ENCODE measurements at regions not wholly inside any gene's neighbourhood (a gene's known extent, or its start where the extent isn't known, plus 50 kb on each side); places are given as distances from the start of the nearest gene placed in this dataset.
A peak's percentile ranks its signal among the peaks of the same experiment; 100 is the strongest.

DNA sequence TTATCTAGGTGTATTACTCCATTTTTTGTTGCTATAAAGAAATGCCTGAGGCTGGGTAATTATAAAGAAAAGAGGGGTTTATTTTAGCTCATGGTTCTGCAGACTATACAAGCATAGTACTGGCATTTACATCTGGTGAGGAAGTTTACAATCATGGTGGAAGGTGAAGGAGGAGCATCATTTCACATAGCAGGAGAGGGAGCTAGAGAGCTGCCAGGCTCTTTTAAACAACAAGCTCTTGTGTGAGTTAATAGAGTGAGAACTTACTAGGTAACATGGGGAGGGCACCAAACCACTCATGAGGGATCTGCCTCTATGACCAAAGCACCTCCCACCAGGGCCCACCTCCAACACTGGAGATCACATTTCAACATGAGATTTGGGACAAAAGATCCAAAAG, 221.7 kb upstream of the GPC6 start:
- in situ Hi-C loops (cut with HindIII; ENCODE audit: low pct_ligation_motif_present, low sequenced_read_pairs): no loop called here
- TF ChIP-seq, protein P1, sequence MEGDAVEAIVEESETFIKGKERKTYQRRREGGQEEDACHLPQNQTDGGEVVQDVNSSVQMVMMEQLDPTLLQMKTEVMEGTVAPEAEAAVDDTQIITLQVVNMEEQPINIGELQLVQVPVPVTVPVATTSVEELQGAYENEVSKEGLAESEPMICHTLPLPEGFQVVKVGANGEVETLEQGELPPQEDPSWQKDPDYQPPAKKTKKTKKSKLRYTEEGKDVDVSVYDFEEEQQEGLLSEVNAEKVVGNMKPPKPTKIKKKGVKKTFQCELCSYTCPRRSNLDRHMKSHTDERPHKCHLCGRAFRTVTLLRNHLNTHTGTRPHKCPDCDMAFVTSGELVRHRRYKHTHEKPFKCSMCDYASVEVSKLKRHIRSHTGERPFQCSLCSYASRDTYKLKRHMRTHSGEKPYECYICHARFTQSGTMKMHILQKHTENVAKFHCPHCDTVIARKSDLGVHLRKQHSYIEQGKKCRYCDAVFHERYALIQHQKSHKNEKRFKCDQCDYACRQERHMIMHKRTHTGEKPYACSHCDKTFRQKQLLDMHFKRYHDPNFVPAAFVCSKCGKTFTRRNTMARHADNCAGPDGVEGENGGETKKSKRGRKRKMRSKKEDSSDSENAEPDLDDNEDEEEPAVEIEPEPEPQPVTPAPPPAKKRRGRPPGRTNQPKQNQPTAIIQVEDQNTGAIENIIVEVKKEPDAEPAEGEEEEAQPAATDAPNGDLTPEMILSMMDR (IDR thresholded peaks at IDR 0.05; ENCODE audit: low read depth, low read length, missing control alignments): peak; percentile 44
- H3K36me3 ChIP-seq (replicated peaks): no peaks in the 10 kb centered on the region
- H3K4me3 ChIP-seq (ENCODE audit: low read depth, low read length): no peak overlapping the region
- no peak overlapping the region for H3K27ac ChIP-seq
- no peaks in the 10 kb centered on the region for H3K27me3 ChIP-seq (replicated peaks)
- peak; percentile 4 for DNase-seq

DNA sequence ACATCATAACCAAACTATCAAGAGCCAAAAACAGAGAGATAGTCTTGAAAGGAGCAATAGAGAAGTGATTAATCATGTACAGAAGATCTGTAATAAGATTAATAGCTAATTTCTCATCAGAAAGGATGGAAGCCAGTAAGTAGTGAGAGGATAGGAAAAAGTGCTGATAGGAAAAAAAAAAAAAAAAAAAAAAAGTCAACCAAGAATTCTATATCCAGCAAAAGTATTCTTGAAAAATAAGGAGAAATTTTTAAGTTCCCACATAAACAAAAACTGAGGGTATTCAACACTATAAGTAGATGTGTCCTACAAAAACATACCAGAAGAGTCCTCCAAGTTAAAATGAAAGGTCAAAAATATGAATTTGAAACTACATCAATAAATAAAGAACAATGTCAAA, 218.7 kb upstream of the GPC6 start:
- in situ Hi-C loops (cut with HindIII; ENCODE audit: low pct_ligation_motif_present, low sequenced_read_pairs): no loop called here
- Histone ChIP-seq H3K27ac (no peak overlapping the region), H3K4me3 (ENCODE audit: low read depth, low read length) (no peak overlapping the region), H3K36me3 (replicated peaks) (no peaks in the 10 kb centered on the region), H3K27me3 (replicated peaks) (no peaks in the 10 kb centered on the region)
- DNase-seq: no peak
- TF ChIP-seq, protein P1 (IDR thresholded peaks at IDR 0.05; ENCODE audit: low read depth, low read length, missing control alignments): no peak

DNA sequence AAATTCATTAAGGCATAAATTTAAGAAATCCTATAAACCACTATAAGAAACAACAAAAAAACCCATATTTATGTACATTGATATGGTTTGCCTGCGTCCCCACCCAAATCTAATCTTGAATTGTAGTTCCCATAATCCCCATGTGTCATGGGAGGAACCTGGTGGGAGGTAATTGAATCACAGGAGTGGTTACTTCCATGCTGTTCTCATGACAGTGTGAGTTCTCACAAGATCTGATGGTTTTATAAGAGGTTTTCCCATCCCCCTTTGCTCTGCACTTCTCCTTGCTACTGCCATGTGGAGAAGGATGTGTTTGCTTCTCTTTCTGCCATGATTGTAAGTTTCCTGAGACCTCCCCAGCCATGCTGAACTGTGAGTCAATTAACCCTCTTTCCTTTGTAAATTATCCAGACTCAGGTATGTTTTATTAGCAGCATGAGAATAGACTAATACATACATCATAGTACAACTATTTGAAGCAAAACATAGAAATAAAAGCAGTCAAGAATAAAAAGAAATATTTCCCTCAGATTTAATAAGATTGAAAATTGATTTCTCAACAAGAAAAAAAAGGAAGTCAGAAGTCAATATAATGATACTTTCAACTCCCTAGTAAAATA, 209.0 kb upstream of the GPC6 start:
- no peak for DNase-seq
- TF ChIP-seq, protein P1 (IDR thresholded peaks at IDR 0.05; ENCODE audit: low read depth, low read length, missing control alignments): no peak
- H3K36me3 ChIP-seq (replicated peaks): no peaks in the 10 kb centered on the region
- H3K27me3 ChIP-seq (replicated peaks): no peaks in the 10 kb centered on the region
- no peak overlapping the region for H3K4me3 ChIP-seq (ENCODE audit: low read depth, low read length)
- in situ Hi-C loops (cut with HindIII; ENCODE audit: low pct_ligation_motif_present, low sequenced_read_pairs): no loop called here
- no peak overlapping the region for H3K27ac ChIP-seq

DNA sequence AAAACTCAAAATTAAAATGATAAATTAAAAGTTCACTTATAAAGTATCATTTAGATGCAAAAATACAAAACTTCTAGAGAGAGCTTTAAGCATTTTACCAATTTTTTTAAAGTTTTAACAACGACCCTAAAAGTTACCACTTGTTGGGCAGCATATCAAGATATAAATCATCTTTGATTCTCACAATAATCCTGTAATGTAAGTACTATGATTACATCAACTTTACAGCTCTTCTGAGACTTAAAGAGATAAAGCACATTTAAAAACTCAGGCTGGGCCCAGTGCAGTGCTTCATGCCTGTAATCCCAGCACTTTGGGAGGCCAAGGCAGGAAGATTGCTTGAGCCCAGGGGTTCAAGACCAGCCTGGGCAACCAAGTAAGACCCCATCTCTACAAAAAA, 202.7 kb upstream of the GPC6 start:
- no peak for DNase-seq
- H3K4me3 ChIP-seq (ENCODE audit: low read depth, low read length): no peak overlapping the region
- no peak overlapping the region for H3K27ac ChIP-seq
- in situ Hi-C loops (cut with HindIII; ENCODE audit: low pct_ligation_motif_present, low sequenced_read_pairs): no loop called here
- TF ChIP-seq, protein P1 (IDR thresholded peaks at IDR 0.05; ENCODE audit: low read depth, low read length, missing control alignments): no peak
- no peaks in the 10 kb centered on the region for H3K27me3 ChIP-seq (replicated peaks)
- no peaks in the 10 kb centered on the region for H3K36me3 ChIP-seq (replicated peaks)

DNA sequence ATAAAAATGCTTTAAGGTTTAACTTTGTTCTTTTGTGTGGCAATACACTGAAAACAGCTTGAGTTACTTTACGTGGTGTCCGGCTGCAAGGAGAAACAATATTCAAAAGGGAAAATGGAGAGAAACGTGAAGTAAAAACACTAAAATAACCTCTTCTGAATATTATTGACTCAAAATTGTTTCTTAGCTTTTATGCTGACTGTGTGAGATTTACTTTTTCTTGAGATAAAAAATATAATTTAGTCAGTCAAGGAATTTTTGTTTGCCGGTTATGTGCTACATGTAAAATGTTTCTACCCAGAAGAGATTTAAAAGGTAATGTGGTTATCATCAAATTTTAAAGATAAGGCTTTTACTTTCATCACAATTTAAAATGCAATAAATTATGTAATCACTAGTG, 200.6 kb upstream of the GPC6 start:
- Histone ChIP-seq H3K36me3 (replicated peaks) (no peaks in the 10 kb centered on the region), H3K4me3 (ENCODE audit: low read depth, low read length) (no peak overlapping the region), H3K27ac (no peak overlapping the region), H3K27me3 (replicated peaks) (no peaks in the 10 kb centered on the region)
- no peak for DNase-seq
- in situ Hi-C loops (cut with HindIII; ENCODE audit: low pct_ligation_motif_present, low sequenced_read_pairs): no loop called here
- TF ChIP-seq, protein P1 (IDR thresholded peaks at IDR 0.05; ENCODE audit: low read depth, low read length, missing control alignments): no peak

DNA sequence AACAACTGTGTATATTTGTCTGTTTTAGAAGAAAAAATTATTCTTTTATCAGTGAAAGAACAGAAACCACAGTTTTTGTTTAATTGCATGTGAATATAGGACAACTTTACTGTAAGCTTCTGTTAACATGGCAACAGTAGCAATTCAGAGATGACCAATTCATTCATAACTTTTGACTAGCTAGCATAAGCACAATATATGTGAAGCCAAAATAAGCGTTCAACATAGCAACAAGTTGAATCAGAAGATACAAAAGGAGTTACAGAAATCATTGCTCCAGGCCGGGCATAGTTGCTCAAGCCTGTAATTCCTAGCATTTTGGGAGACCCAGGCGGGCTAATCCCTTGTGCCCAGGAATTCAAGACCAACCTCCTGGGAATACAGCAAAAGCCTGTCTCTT, 197.1 kb upstream of the GPC6 start:
- no peaks in the 10 kb centered on the region for H3K36me3 ChIP-seq (replicated peaks)
- DNase-seq: peak; percentile 56
- in situ Hi-C loops (cut with HindIII; ENCODE audit: low pct_ligation_motif_present, low sequenced_read_pairs): no loop called here
- H3K27ac ChIP-seq: peak overlapping the region; percentile 20
- H3K4me3 ChIP-seq (ENCODE audit: low read depth, low read length): no peak overlapping the region
- TF ChIP-seq, protein P1 (IDR thresholded peaks at IDR 0.05; ENCODE audit: low read depth, low read length, missing control alignments): no peak
- H3K27me3 ChIP-seq (replicated peaks): no peaks in the 10 kb centered on the region

Measured in brain microvascular endothelial cell (primary cell).